ENCODE measurements at regions not wholly inside any gene's neighbourhood (a gene's known extent, or its start where the extent isn't known, plus 50 kb on each side); places are given as distances from the start of the nearest gene placed in this dataset.

DNA sequence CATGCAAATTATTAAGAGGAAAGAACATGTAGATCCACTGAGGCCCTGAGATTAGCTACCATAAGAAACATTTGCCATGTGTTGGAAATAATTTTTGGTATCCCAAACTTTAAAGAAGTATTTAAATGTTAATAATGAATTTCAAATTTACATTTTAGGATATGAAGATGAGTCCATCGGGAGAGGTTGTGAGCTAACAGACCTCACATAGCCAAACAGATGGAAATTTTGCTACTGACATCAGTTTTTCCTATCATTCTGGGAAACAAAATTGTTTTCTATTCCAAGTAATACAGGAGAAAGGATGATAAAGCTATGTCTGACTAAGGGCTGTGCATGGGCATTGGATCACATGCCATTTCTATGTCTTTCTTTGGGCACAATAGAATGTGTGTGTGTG, 809.6 kb downstream of the TENT5A start:
- no peaks in the 10 kb centered on the region for H3K27me3 Mint-ChIP-seq (ENCODE audit: unreplicated experiment)
- H3K4me3 Mint-ChIP-seq (ENCODE audit: unreplicated experiment), result no peak overlapping the region
- H3K36me3 Mint-ChIP-seq (ENCODE audit: unreplicated experiment), result no peaks in the 10 kb centered on the region
- H3K4me1 Mint-ChIP-seq (ENCODE audit: unreplicated experiment), result no peaks in the 10 kb centered on the region
- DNase-seq (ENCODE audit: extremely low spot score, unreplicated experiment), result no peak
- no peak overlapping the region for H3K27ac Mint-ChIP-seq (ENCODE audit: unreplicated experiment)
- TF ChIP-seq, protein P1, sequence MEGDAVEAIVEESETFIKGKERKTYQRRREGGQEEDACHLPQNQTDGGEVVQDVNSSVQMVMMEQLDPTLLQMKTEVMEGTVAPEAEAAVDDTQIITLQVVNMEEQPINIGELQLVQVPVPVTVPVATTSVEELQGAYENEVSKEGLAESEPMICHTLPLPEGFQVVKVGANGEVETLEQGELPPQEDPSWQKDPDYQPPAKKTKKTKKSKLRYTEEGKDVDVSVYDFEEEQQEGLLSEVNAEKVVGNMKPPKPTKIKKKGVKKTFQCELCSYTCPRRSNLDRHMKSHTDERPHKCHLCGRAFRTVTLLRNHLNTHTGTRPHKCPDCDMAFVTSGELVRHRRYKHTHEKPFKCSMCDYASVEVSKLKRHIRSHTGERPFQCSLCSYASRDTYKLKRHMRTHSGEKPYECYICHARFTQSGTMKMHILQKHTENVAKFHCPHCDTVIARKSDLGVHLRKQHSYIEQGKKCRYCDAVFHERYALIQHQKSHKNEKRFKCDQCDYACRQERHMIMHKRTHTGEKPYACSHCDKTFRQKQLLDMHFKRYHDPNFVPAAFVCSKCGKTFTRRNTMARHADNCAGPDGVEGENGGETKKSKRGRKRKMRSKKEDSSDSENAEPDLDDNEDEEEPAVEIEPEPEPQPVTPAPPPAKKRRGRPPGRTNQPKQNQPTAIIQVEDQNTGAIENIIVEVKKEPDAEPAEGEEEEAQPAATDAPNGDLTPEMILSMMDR (IDR thresholded peaks at IDR 0.05), result no peak
- peaks cover 4% of the 10 kb centered on the region for H3K9me3 Mint-ChIP-seq (ENCODE audit: unreplicated experiment)

DNA sequence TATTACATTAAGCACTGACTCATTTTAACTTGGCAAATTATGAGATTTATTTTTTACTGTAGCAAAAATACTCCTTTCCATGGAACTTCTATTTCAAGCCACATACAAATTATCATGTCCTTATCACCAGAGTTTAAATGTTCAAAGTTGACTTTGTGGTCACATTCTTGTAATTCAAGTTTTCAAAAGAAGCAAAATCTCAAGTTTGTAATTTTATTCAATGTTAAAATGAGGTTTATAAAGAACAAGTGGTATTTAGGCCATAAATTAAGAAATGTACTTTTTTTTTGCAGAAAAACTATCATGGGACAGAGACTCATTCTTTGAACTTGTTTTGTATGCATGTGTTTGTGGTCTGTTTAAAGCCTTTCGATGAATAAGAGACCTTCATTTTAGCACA, 811.5 kb downstream of the TENT5A start:
- DNase-seq (ENCODE audit: extremely low spot score, unreplicated experiment), result no peak
- H3K4me3 Mint-ChIP-seq (ENCODE audit: unreplicated experiment), result no peak overlapping the region
- peaks cover 12% of the 10 kb centered on the region for H3K9me3 Mint-ChIP-seq (ENCODE audit: unreplicated experiment)
- TF ChIP-seq, protein P1 (IDR thresholded peaks at IDR 0.05), result no peak
- H3K27me3 Mint-ChIP-seq (ENCODE audit: unreplicated experiment), result no peaks in the 10 kb centered on the region
- no peak overlapping the region for H3K27ac Mint-ChIP-seq (ENCODE audit: unreplicated experiment)
- no peaks in the 10 kb centered on the region for H3K36me3 Mint-ChIP-seq (ENCODE audit: unreplicated experiment)
- H3K4me1 Mint-ChIP-seq (ENCODE audit: unreplicated experiment), result no peaks in the 10 kb centered on the region

DNA sequence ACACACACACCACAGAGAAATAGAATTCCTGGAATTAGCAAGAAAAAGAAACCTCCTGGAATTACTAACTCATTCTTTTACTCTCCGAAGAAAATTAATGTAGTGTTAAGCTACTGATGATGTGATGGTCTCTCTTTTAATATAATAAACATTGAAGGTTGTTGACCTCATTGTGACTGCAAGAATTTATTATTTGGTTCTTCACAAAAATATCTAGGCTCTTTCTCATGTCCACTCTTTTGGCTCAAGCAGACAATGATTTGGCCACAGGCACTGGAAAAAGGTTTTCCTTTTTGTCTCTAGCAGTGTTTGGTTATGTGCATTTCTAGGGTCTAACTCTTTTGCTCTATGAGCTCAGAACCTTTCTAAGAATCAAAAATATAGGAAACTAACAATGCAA, 811.9 kb downstream of the TENT5A start:
- DNase-seq (ENCODE audit: extremely low spot score, unreplicated experiment), result no peak
- H3K4me1 Mint-ChIP-seq (ENCODE audit: unreplicated experiment), result no peaks in the 10 kb centered on the region
- TF ChIP-seq, protein P1 (IDR thresholded peaks at IDR 0.05), result no peak
- H3K27ac Mint-ChIP-seq (ENCODE audit: unreplicated experiment), result no peak overlapping the region
- H3K27me3 Mint-ChIP-seq (ENCODE audit: unreplicated experiment), result no peaks in the 10 kb centered on the region
- no peaks in the 10 kb centered on the region for H3K36me3 Mint-ChIP-seq (ENCODE audit: unreplicated experiment)
- no peak overlapping the region for H3K4me3 Mint-ChIP-seq (ENCODE audit: unreplicated experiment)
- H3K9me3 Mint-ChIP-seq (ENCODE audit: unreplicated experiment), result peaks cover 17% of the 10 kb centered on the region

DNA sequence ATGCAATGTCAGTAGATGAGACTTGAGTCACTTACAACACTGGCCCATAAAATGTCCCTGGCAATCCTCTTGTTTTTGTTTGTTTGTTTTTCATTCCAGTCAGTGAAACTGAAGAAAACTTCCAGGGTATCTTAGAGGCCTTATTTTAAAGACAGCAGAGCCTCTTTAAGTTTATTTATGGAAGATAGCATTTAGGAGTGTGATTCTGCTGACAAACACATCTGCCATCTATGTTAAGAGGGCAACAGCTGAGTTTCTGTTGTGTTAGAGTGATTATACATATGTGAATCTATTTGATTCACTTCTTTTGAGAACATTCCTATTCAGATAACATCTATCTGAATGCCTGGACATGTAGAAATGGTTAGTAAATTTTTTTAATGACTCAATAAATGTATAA, 812.6 kb downstream of the TENT5A start:
- Mint-ChIP-seq H3K4me3 (ENCODE audit: unreplicated experiment) (no peak overlapping the region), H3K4me1 (ENCODE audit: unreplicated experiment) (no peaks in the 10 kb centered on the region), H3K36me3 (ENCODE audit: unreplicated experiment) (no peaks in the 10 kb centered on the region), H3K27me3 (ENCODE audit: unreplicated experiment) (no peaks in the 10 kb centered on the region), H3K9me3 (ENCODE audit: unreplicated experiment) (peaks cover 20% of the 10 kb centered on the region), H3K27ac (ENCODE audit: unreplicated experiment) (no peak overlapping the region)
- no peak for DNase-seq (ENCODE audit: extremely low spot score, unreplicated experiment)
- TF ChIP-seq, protein P1 (IDR thresholded peaks at IDR 0.05), result no peak

DNA sequence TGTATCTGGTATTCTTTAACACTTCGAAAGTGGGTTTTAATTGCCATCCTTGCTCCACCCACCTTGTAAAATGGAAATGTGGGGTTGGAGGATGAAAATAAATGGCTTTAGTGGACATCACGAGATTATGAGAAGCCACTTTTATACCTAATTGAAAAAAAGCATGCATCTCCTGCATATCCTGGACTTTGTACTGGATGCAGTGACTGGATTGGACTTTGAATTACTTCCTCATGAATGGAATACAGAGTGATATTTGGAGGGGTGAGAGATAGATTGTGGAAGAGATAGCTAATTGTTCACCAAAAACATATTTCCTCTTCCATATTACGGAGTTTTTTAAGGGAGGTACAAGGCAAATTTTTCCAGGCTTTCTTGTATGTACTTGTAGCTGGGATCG, 813.0 kb downstream of the TENT5A start:
- Mint-ChIP-seq H3K4me1 (ENCODE audit: unreplicated experiment) (no peaks in the 10 kb centered on the region), H3K9me3 (ENCODE audit: unreplicated experiment) (peaks cover 24% of the 10 kb centered on the region), H3K4me3 (ENCODE audit: unreplicated experiment) (no peak overlapping the region), H3K27ac (ENCODE audit: unreplicated experiment) (no peak overlapping the region), H3K36me3 (ENCODE audit: unreplicated experiment) (no peaks in the 10 kb centered on the region), H3K27me3 (ENCODE audit: unreplicated experiment) (no peaks in the 10 kb centered on the region)
- DNase-seq (ENCODE audit: extremely low spot score, unreplicated experiment), result no peak
- TF ChIP-seq, protein P1 (IDR thresholded peaks at IDR 0.05), result no peak

Measured in osteocyte (in vitro differentiated cells).